ENCODE measurements at regions not wholly inside any gene's neighbourhood (a gene's known extent, or its start where the extent isn't known, plus 50 kb on each side); places are given as distances from the start of the nearest gene placed in this dataset.

GRCh38 chr9:106596984-106597383, 266.0 kb upstream of the ZNF462 start:
- no peak for DNase-seq (ENCODE audit: low spot score)

DNA sequence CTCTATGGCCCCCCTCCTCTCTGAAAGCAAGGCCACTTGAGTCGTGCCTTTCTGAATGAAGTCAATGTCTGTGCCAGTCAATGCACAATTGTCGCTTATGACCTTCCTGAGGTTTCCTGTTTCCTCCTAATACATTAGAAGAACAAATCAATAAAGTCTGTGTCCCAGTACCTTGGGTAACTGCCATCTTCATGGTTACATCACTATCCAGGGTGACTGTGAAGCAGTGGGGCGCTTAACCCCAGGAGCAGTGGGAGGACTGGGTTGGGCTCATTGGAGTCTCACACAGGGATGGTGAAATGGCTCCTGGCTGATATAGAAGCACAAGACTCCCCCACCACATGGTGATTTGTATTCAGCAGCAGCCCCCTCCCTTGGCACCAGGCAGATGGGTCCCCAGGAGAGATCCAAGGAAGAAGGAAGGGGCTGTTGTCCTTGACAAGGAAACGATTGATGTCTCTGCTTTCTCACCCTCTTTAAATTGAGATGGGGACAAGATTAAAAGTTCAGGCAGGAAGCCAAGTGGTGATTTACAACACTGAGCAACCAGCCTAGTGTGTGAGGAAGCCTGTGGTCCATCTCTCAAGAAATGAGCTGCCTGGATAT, 261.9 kb upstream of the ZNF462 start:
- DNase-seq (ENCODE audit: low spot score): no peak

DNA sequence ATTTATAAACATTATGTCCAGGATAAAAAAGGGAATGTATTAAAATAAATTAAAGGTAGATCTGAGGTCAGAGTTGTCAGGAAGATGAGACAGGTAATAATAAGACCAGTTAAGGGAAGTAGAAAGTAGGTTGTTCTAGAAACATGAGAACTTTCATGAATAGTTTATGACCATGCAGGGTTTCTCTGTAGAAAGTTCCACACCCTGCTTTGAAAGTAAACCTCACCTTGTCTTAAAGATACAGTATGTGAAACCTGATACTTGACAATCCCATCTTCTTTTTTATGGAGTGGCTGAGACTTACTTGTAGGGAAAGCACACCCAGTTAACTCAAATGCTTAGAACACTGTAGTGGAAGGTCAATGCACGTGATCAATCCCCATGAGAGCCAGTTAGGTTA, 260.6 kb upstream of the ZNF462 start:
- DNase-seq (ENCODE audit: low spot score): no peak

- no peak for DNase-seq (ENCODE audit: low spot score)
These were observed 249.7 kb upstream of the ZNF462 start for GRCh38 chr9:106613250-106613737.

- DNase-seq (ENCODE audit: low spot score): no peak
These were observed 247.7 kb upstream of the ZNF462 start for GRCh38 chr9:106615118-106615889.

- no peak for DNase-seq (ENCODE audit: low spot score)
These were observed 246.9 kb upstream of the ZNF462 start for GRCh38 chr9:106616026-106616425.

GRCh38 chr9:106616851-106617345, 246.1 kb upstream of the ZNF462 start:
- no peak for DNase-seq (ENCODE audit: low spot score)

GRCh38 chr9:106619211-106619610, 243.8 kb upstream of the ZNF462 start:
- DNase-seq (ENCODE audit: low spot score): no peak

- DNase-seq (ENCODE audit: low spot score): no peak
These were observed 242.9 kb upstream of the ZNF462 start for GRCh38 chr9:106620081-106620480.

DNA sequence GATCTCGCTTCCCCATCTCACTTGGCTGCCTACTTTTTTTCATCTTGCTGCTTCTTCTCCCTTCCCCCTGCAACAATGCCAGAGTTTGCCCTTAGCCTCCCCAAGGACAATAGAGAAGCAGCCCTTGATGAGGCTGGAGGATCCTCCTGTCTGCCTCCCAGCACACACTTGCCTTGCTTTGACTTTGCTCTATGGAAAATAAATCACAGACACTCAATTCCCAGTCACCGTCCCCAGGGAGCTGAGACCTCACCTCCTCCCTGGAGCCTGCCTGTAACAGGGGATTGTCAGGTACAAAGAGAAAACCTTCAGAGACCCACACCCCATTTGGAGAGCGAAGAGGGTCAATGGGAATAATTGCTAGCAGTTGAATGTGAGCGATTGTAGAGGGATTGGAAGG, 242.1 kb upstream of the ZNF462 start:
- no peak for DNase-seq (ENCODE audit: low spot score)

DNA sequence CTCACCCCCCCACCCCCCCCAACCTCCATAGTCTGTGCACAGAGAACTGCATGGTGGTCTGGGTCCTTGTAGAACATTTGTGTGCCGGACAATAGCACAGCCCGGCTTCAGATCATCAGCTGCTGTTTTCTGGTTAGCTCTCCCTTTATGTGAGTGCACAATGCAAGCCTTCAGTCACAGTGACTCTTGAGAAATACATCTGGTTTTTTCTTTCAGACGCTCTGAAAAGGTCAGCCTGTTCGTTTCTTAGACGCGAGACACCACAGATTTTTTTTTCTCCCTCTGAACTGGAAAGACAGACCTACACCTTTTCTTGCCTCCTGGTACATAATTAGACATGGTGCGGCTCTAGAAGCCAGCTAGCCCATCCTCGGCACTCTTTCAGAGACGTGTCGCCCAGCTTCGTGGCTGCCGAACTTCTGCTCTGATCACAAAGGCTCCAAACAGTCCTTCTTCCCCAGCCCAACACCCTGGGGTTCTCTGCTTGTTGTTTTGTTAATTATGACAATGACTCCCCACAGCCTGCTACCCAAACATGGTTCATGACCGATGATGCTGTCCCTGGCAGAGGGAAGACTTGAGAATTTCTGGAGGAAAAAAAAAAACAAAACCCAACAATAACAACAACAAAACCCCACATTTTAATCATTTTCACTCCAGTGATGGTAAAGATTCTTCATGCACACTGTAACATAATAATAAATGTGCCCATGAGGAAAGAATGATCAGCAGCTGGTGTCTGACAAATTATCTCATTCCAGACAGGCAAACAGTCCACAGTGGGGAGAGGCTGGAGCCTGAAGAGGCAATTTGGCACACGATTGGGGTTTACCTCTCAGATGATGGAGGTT, 241.4 kb upstream of the ZNF462 start:
- DNase-seq (ENCODE audit: low spot score): no peak

GRCh38 chr9:106622164-106622487, 240.8 kb upstream of the ZNF462 start:
- peak; percentile 3 for DNase-seq (ENCODE audit: low spot score)

DNA sequence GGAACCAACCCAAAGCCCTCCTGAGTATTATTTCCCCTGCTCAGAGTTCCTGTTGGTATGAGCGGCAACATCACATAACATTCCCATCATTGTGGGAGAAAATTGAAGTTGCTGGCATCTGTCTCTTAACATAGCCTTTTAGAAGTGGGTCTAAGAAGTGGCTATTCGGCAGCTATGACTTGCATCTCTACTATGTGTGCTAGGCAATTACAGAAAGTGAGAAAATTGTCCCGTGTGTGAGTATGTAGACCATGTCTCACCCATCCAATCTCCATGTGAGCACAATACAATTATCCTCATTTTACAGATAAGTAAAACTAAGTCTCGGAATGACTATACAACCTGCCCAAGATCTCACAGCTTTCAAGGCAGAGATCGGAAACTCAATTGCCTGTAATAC, 239.4 kb upstream of the ZNF462 start:
- DNase-seq (ENCODE audit: low spot score): no peak

DNA sequence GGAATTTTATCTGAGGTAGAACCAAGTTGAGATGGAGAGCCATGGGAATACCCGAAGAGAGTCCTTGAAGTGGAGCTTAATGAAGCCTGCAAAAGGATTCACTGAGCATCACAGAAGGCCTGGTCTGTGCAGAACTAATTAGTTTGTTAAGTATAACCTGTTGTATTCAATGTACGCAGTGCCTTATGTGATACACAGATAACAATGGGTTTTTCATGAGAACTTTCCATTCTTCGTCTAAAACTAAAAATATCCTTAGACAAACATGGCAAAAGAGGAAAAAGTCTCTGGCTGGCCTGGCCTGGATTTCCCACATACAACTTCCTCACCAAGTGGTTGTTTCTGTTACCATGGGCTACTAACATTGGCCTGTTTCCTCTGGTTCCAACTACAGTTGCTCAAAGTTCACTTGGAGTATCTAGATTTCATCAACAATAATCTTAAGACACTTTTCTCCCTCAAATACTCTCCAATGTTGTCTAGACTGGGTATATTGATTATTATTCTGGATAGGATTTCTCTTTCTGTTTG, 237.6 kb upstream of the ZNF462 start:
- no peak for DNase-seq (ENCODE audit: low spot score)

DNA sequence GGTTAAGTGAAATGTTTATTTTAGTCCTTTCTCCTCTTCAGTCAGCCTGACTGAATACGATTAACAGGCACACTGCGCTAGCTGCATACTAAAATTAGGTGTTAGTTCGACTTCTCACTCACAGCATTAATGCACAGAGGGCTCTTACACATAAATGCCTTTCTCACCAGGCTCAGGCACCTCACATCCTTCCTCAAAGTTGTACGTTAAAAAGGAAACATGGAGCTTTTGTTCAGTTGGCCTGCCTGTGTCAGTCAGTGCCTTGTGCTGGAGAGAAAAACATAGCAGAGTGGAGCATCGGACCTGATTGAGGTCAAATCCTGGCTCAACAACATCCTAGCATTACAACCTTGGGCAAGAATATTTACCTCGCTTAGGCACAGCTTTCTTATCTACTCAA, 236.0 kb upstream of the ZNF462 start:
- DNase-seq (ENCODE audit: low spot score): no peak

DNA sequence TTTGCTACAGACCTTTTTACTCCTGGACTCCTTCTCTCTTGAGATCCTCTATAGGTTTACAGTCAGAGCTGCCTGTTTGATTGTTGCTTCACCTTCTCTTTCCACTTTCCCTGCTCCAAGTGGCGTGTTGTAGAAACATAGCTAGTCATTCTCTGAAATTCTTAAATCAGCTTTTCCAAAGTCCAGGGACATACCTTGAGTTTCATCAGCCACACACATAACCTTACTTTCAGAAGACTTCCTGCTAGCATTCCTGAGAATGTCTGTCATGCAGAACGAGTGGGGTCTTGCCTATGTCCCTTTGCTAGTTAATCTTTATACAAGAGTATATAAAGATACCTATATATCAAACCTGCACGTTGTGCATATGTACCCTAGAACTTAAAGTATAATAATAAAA, 230.3 kb upstream of the ZNF462 start:
- no peak for DNase-seq (ENCODE audit: low spot score)

- DNase-seq (ENCODE audit: low spot score): no peak
These were observed 228.8 kb upstream of the ZNF462 start for GRCh38 chr9:106634183-106634582.

- no peak for DNase-seq (ENCODE audit: low spot score)
These were observed 228.3 kb upstream of the ZNF462 start for GRCh38 chr9:106634641-106635040.

GRCh38 chr9:106637486-106637885, 225.5 kb upstream of the ZNF462 start:
- no peak for DNase-seq (ENCODE audit: low spot score)

- DNase-seq (ENCODE audit: low spot score): no peak
These were observed 222.9 kb upstream of the ZNF462 start for GRCh38 chr9:106639873-106640568.

DNA sequence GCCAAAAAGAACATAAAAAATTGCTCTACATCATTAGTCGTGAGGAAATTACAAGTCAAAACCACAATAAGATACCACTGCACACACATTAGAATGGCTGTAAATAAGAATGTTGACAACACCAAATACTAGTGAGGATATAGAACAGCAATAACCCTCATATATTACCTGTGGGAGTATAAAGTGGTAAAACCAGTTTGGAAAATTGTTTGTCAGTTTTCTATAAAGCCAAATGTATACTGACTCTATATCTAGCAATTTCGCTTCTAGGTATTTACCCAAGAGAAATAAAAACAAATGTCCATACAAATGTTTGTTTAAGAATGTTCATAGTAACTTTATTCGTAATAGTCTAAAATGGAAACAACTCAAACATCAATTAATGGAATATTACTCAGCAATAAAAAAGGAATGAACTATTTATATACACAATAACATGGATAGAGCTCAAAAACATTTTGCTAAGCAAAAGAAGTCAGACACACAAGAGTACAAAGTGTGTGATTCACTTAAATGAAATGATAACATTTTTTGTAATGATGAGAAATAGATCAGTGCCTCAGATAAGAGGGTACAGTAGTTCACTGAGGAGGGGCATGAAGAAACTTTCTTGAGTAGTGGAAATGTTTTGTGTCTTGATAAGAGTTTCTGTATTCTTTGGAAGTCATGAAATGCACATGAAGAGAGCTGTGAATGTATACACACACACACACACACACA, 219.6 kb upstream of the ZNF462 start:
- DNase-seq (ENCODE audit: low spot score): no peak

Measured in SK-N-DZ (cell line).